Neural crest cell (in vitro differentiated cells): ENCODE measurements at regions not wholly inside any gene's neighbourhood (a gene's known extent, or its start where the extent isn't known, plus 50 kb on each side); places are given as distances from the start of the nearest gene placed in this dataset.

Experiments used
- DNase-seq: peaks from one replicate; pipeline ENCODE4 v3.0.0; 2021; ENCODE audit warnings: low read depth, mixed read lengths, low spot score
- H3K27ac Mint-ChIP-seq: one replicate; pipeline ENCODE4 v1.8.0; 2021; ENCODE audit warnings: mild to moderate bottlenecking, mixed read lengths; ENCODE audit not compliant: unreplicated experiment
- H3K27me3 Mint-ChIP-seq: 2 replicates; pipeline ENCODE4 v1.8.0; 2021; ENCODE audit warnings: low read depth, mild to moderate bottlenecking, mixed read lengths
- H3K36me3 Mint-ChIP-seq: 2 replicates; pipeline ENCODE4 v1.8.0; 2021; ENCODE audit warnings: low read depth, mild to moderate bottlenecking, mixed read lengths
- H3K4me1 Mint-ChIP-seq: 2 replicates; pipeline ENCODE4 v1.8.0; 2021; ENCODE audit warnings: mixed read lengths
- H3K4me3 Mint-ChIP-seq: one replicate; pipeline ENCODE4 v1.8.0; 2021; ENCODE audit warnings: mild to moderate bottlenecking, mixed read lengths
- H3K9me3 Mint-ChIP-seq: 2 replicates; pipeline ENCODE4 v1.8.0; 2021; ENCODE audit warnings: mixed read lengths
- TF ChIP-seq, protein P1 (sequence below): fragments of 200-600 bp; sonication (generic); conservative IDR thresholded peaks from 2 replicates; pipeline ENCODE4 v1.5.0; 2021; ENCODE audit warnings: antibody characterized with exemption, mild to moderate bottlenecking

DNA sequence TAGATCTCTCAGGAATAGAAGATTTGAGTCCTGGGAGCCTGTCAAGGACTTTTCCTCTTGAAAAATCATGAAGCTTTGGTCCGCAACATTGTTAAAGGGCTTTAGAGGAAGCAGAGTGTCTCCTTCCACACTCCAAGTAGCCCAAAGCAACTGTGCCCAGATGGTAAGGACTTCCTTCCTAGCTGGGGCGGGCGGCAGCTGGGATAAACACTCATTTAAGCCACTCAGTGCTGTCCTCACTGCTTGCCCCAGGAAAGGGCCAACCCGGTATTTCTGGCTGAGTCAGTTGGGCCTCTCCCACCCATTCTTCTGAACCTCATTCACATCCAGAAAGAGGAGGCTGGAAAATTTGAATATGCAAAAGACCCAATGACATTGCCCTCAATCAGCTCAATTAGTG, 144.3 kb downstream of the CHIC2 start:
- Mint-ChIP-seq H3K9me3 (no peaks in the 10 kb centered on the region), H3K27me3 (peaks cover 21% of the 10 kb centered on the region), H3K36me3 (peaks cover 2% of the 10 kb centered on the region), H3K27ac (no peak overlapping the region), H3K4me3 (no peak overlapping the region), H3K4me1 (no peaks in the 10 kb centered on the region)
- TF ChIP-seq, protein P1, sequence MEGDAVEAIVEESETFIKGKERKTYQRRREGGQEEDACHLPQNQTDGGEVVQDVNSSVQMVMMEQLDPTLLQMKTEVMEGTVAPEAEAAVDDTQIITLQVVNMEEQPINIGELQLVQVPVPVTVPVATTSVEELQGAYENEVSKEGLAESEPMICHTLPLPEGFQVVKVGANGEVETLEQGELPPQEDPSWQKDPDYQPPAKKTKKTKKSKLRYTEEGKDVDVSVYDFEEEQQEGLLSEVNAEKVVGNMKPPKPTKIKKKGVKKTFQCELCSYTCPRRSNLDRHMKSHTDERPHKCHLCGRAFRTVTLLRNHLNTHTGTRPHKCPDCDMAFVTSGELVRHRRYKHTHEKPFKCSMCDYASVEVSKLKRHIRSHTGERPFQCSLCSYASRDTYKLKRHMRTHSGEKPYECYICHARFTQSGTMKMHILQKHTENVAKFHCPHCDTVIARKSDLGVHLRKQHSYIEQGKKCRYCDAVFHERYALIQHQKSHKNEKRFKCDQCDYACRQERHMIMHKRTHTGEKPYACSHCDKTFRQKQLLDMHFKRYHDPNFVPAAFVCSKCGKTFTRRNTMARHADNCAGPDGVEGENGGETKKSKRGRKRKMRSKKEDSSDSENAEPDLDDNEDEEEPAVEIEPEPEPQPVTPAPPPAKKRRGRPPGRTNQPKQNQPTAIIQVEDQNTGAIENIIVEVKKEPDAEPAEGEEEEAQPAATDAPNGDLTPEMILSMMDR: no peak
- DNase-seq: no peak

DNA sequence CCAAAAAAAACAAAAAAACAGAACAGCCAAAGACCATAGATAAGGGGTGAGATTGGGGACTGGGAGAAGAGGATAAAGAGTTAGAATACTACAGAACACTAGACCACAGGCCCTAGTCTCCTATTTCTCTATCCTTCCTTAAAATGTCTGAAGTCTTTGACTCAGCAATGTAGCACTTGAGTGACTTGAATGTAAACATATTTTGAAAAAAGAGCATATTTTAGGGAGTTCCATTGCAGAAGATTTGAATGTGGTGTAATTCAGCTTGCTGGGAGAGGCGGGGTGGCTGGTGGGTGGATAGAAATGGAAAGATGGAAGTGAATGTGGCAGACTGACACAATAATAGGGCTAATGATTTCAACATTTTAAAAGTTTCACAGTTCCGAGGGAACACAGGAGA, 144.9 kb downstream of the CHIC2 start:
- Mint-ChIP-seq H3K4me3 (no peak overlapping the region), H3K9me3 (no peaks in the 10 kb centered on the region), H3K27ac (no peak overlapping the region), H3K36me3 (peaks cover 2% of the 10 kb centered on the region), H3K27me3 (peaks cover 18% of the 10 kb centered on the region), H3K4me1 (no peaks in the 10 kb centered on the region)
- TF ChIP-seq, protein P1: no peak
- no peak for DNase-seq

DNA sequence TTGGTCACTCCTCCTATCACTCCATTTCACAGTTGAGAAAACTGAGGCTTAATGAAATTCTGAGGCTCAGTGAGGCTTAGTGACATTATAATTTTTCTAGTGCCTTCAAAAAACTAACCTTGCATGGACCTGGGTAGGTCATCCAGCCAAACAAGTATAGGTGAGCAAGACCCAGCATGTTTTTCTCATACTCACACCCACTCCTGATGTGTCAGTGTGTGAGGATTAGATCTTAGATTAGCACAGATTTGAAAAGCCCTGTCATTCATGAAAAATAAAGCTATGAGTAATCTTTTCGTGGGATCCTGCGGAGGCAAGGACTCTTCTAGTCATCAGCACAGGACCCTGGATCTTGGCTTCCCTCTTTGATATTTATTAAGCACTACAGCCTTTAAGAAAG, 146.7 kb downstream of the CHIC2 start:
- peaks cover 2% of the 10 kb centered on the region for H3K36me3 Mint-ChIP-seq
- H3K27ac Mint-ChIP-seq: no peak overlapping the region
- H3K9me3 Mint-ChIP-seq: no peaks in the 10 kb centered on the region
- peaks cover 21% of the 10 kb centered on the region for H3K27me3 Mint-ChIP-seq
- H3K4me1 Mint-ChIP-seq: no peaks in the 10 kb centered on the region
- TF ChIP-seq, protein P1: no peak
- H3K4me3 Mint-ChIP-seq: no peak overlapping the region
- DNase-seq: no peak

DNA sequence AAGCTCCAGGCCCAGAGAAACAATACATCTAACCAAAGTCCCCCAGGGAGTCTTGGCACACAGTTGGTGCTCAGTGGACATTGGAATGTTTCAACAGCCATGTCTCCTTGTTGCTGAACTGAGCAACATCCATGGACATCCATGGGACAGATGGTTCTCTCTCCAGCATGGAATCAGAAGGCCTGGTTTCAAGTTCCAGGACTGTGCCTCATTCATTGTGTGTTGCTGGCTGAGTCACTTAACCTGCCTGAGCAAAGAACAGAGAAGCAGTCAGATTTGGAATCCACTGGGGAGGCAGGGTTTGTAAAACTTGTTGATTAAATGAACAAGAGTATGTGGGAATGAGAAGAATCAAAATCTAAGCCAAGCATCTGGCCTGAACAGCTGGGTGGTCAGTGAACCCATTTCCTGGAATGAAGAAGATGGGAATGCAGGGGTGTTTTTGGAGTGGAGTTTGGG, 147.9 kb downstream of the CHIC2 start:
- peaks cover 2% of the 10 kb centered on the region for H3K36me3 Mint-ChIP-seq
- no peak overlapping the region for H3K27ac Mint-ChIP-seq
- DNase-seq: no peak
- H3K4me1 Mint-ChIP-seq: no peaks in the 10 kb centered on the region
- H3K27me3 Mint-ChIP-seq: peaks cover 21% of the 10 kb centered on the region
- TF ChIP-seq, protein P1: no peak
- no peak overlapping the region for H3K4me3 Mint-ChIP-seq
- no peaks in the 10 kb centered on the region for H3K9me3 Mint-ChIP-seq

DNA sequence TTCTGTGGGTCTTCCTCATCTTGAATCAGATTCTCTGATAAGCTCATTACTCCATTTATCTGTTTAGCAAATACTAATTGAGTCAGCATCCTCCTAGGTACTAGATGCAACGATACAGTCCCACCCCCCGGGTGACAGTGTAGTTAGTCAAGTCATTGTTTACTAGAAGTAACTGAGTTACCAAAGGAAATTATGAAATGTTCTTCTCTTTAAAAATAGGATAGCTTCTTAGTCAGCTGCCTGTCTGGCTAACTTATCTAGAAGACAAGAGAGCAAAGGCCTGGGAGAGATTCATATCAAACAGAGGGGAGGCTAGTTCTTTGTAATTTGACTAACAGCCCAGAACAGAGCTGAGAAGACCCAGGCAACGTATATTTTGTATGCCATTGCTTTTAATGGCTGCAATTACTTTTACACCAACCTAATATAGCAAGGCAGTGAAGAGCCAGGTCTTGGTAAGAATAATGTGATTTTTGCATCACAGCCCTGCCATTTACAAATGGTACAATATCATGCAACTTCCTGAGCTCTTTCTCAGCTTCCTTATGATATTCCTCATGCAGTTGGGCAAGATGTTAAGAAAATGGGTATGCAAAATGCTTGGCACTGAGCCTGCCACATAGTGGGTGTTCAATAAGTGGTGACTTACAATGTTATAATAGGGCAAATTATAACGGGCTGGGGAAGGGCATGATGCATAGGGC, 149.9 kb downstream of the CHIC2 start:
- no peaks in the 10 kb centered on the region for H3K4me1 Mint-ChIP-seq
- H3K36me3 Mint-ChIP-seq: peaks cover 2% of the 10 kb centered on the region
- DNase-seq: no peak
- no peak overlapping the region for H3K4me3 Mint-ChIP-seq
- peaks cover 24% of the 10 kb centered on the region for H3K27me3 Mint-ChIP-seq
- H3K9me3 Mint-ChIP-seq: no peaks in the 10 kb centered on the region
- TF ChIP-seq, protein P1: no peak
- no peak overlapping the region for H3K27ac Mint-ChIP-seq
